BLaER1 (cell line): ENCODE measurements at regions not wholly inside any gene's neighbourhood (a gene's known extent, or its start where the extent isn't known, plus 50 kb on each side); places are given as distances from the start of the nearest gene placed in this dataset.
A peak's percentile ranks its signal among the peaks of the same experiment; 100 is the strongest.

Source experiments
- H3K27ac ChIP-seq: shearing (Covaris generic); formaldehyde crosslinking; 2 replicates; pipeline ENCODE4 v1.8.1; 2022
- H3K27me3 ChIP-seq: shearing (Covaris generic); formaldehyde crosslinking; 2 replicates; pipeline ENCODE4 v1.8.1; 2022
- H3K36me3 ChIP-seq: shearing (Covaris generic); formaldehyde crosslinking; 2 replicates; pipeline ENCODE4 v1.8.1; 2022
- H3K4me1 ChIP-seq: shearing (Covaris generic); formaldehyde crosslinking; 2 replicates; pipeline ENCODE4 v1.8.1; 2022
- H3K4me2 ChIP-seq: shearing (Covaris generic); formaldehyde crosslinking; 2 replicates; pipeline ENCODE4 v1.8.1; 2022
- H3K4me3 ChIP-seq: shearing (Covaris generic); formaldehyde crosslinking; 2 replicates; pipeline ENCODE4 v1.8.1; 2022
- H3K9ac ChIP-seq: shearing (Covaris generic); formaldehyde crosslinking; 2 replicates; pipeline ENCODE4 v1.8.1; 2022
- H3K9me3 ChIP-seq: shearing (Covaris generic); formaldehyde crosslinking; 2 replicates; pipeline ENCODE4 v1.8.1; 2022
- H4K20me1 ChIP-seq: shearing (Covaris generic); formaldehyde crosslinking; 2 replicates; pipeline ENCODE4 v1.8.1; 2022
- Cebpa-rat ChIP-seq: shearing (Covaris generic); IDR thresholded peaks from 2 replicates; pipeline ENCODE4 v1.8.1; 2022

DNA sequence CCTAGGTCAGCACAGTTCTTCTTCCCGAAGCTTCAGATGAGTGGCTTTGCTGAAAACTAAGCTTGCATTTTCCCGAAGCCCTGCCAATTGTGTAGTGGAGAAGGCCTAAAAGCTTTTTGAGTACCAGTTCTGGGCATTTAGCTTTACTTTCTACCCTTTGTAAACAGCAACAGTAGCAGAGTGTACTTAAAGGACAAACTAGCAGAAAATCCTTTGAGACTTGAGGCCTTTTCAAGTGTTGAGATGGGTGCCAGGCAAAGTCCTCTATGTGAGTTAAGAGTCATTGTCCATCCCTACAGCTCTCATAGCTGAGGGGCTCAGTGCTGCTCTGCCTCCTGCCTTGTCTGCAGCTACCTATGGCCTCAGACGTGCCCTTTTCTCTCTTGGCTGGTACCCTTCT is 368.2 kb downstream of the CCSER2 start:
- H4K20me1 ChIP-seq = no peaks in the 10 kb centered on the region
- H3K27ac ChIP-seq = no peak overlapping the region
- H3K4me2 ChIP-seq = no peak overlapping the region

GRCh38 chr10:84698989-84699388 is 370.6 kb downstream of the CCSER2 start:
- Histone ChIP-seq H3K4me1 (peaks cover 13% of the 10 kb centered on the region), H4K20me1 (no peaks in the 10 kb centered on the region), H3K27me3 (no peaks in the 10 kb centered on the region), H3K27ac (no peak overlapping the region), H3K36me3 (no peaks in the 10 kb centered on the region), H3K4me2 (no peak overlapping the region), H3K4me3 (no peak overlapping the region), H3K9me3 (peaks cover under 1% of the 10 kb centered on the region; the same call in 1 of the 2 replicates), H3K9ac (no peak overlapping the region)
- no peak for TF ChIP-seq Cebpa-rat

More for the DNA sequence above, 368.2 kb downstream of the CCSER2 start:
- peaks cover 22% of the 10 kb centered on the region for H3K9me3 ChIP-seq
- no peaks in the 10 kb centered on the region for H3K4me1 ChIP-seq
- TF ChIP-seq Cebpa-rat = no peak
- no peaks in the 10 kb centered on the region for H3K27me3 ChIP-seq
- no peak overlapping the region for H3K4me3 ChIP-seq
- H3K36me3 ChIP-seq = no peaks in the 10 kb centered on the region
- no peak overlapping the region for H3K9ac ChIP-seq

GRCh38 chr10:84700668-84701369 is 372.4 kb downstream of the CCSER2 start:
- Histone ChIP-seq H3K9me3 (no peaks in the 10 kb centered on the region), H3K4me3 (no peak overlapping the region), H4K20me1 (no peaks in the 10 kb centered on the region), H3K4me1 (peaks cover 31% of the 10 kb centered on the region), H3K4me2 (no peak overlapping the region), H3K9ac (no peak overlapping the region), H3K27me3 (no peaks in the 10 kb centered on the region), H3K36me3 (no peaks in the 10 kb centered on the region), H3K27ac (no peak overlapping the region)
- TF ChIP-seq Cebpa-rat = no peak

DNA sequence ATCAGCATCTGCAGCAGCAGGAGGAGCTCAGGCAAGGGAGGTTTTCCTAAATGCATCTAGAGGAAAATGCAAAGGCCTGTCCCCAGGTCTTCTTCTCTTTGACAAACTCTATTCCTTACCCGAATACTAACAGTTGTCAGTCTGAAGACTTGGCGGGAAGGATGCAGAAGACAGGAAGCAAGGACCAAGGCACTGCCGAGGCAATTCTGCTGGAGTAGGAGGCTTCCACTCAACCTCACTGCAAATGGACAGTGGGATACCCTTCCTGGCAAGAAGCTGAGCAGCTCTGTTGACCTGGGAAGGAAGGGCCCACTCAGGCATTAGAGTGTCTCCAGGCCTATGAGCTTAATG is 373.0 kb downstream of the CCSER2 start:
- Histone ChIP-seq H3K27me3 (no peaks in the 10 kb centered on the region), H4K20me1 (no peaks in the 10 kb centered on the region), H3K27ac (no peak overlapping the region), H3K9ac (no peak overlapping the region), H3K4me3 (no peak overlapping the region), H3K4me1 (peaks cover 32% of the 10 kb centered on the region), H3K4me2 (no peak overlapping the region), H3K36me3 (no peaks in the 10 kb centered on the region), H3K9me3 (no peaks in the 10 kb centered on the region)
- TF ChIP-seq Cebpa-rat = no peak

GRCh38 chr10:84704101-84704500 is 375.7 kb downstream of the CCSER2 start:
- no peak overlapping the region for H3K27ac ChIP-seq
- H3K9me3 ChIP-seq = no peaks in the 10 kb centered on the region
- H3K27me3 ChIP-seq = no peaks in the 10 kb centered on the region
- no peak overlapping the region for H3K4me3 ChIP-seq
- H3K9ac ChIP-seq = no peak overlapping the region
- peak overlapping the region; percentile 56 for H3K4me2 ChIP-seq
- H4K20me1 ChIP-seq = no peaks in the 10 kb centered on the region
- no peaks in the 10 kb centered on the region for H3K36me3 ChIP-seq
- no peak for TF ChIP-seq Cebpa-rat
- peaks cover 32% of the 10 kb centered on the region for H3K4me1 ChIP-seq

GRCh38 chr10:84706431-84706830 is 378.0 kb downstream of the CCSER2 start:
- no peak overlapping the region for H3K9ac ChIP-seq
- H4K20me1 ChIP-seq = no peaks in the 10 kb centered on the region
- H3K9me3 ChIP-seq = no peaks in the 10 kb centered on the region
- no peaks in the 10 kb centered on the region for H3K27me3 ChIP-seq
- no peak for TF ChIP-seq Cebpa-rat
- H3K4me1 ChIP-seq = peaks cover 32% of the 10 kb centered on the region
- no peaks in the 10 kb centered on the region for H3K36me3 ChIP-seq
- no peak overlapping the region for H3K4me2 ChIP-seq
- no peak overlapping the region for H3K4me3 ChIP-seq
- H3K27ac ChIP-seq = no peak overlapping the region

DNA sequence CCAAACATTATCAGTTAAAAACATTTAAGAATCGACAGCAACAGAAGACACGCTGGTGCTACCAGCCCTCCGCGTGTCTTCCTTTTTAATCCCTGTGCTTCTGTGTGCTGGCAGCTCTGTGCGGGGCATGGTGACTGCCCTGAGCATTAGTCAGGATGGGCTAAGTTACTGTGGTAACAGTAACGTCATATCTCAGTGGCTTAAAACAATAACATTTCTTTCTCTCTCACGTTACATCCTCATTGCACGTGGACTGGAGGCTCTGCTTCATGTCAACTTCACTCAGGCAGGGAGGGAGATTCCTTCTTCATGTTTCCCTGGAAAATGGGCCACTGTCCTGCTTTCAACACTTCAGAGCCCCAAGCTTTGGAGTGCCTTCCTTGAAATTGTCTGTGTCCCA is 378.5 kb downstream of the CCSER2 start:
- Histone ChIP-seq H3K9ac (no peak overlapping the region), H3K4me1 (peaks cover 32% of the 10 kb centered on the region), H3K36me3 (no peaks in the 10 kb centered on the region), H3K9me3 (no peaks in the 10 kb centered on the region), H3K27ac (no peak overlapping the region), H4K20me1 (no peaks in the 10 kb centered on the region), H3K4me2 (no peak overlapping the region), H3K27me3 (no peaks in the 10 kb centered on the region), H3K4me3 (no peak overlapping the region)
- TF ChIP-seq Cebpa-rat = no peak

DNA sequence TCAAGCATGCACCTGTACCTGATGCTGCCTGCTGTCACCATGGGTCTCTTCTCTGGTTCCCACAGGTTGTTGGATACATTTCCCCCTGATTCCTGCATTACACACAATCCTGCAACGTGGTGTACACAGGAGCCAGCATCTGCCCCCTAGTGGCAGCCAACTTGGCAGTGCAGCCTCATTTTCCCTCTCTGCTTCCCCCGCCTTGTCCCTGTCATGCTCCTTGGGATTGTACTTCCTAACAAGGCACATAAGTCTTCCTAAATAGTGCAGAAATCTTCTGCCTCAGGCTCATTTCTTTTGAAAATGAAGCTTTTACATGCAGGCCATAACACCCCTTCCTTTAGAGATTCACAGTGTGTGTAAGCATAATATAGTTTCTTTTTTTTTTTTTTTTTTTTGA is 387.5 kb downstream of the CCSER2 start:
- TF ChIP-seq Cebpa-rat = no peak
- no peak overlapping the region for H3K4me2 ChIP-seq
- no peaks in the 10 kb centered on the region for H3K27me3 ChIP-seq
- no peaks in the 10 kb centered on the region for H3K9me3 ChIP-seq
- H4K20me1 ChIP-seq = no peaks in the 10 kb centered on the region
- H3K9ac ChIP-seq = no peak overlapping the region
- no peaks in the 10 kb centered on the region for H3K4me1 ChIP-seq
- H3K36me3 ChIP-seq = no peaks in the 10 kb centered on the region
- H3K4me3 ChIP-seq = no peak overlapping the region
- no peak overlapping the region for H3K27ac ChIP-seq

GRCh38 chr10:84718877-84719616 is 390.7 kb downstream of the CCSER2 start:
- H3K4me2 ChIP-seq = no peak overlapping the region
- H4K20me1 ChIP-seq = no peaks in the 10 kb centered on the region
- no peak for TF ChIP-seq Cebpa-rat
- no peak overlapping the region for H3K4me3 ChIP-seq
- no peak overlapping the region for H3K27ac ChIP-seq
- H3K36me3 ChIP-seq = no peaks in the 10 kb centered on the region
- H3K4me1 ChIP-seq = no peaks in the 10 kb centered on the region
- H3K9me3 ChIP-seq = no peaks in the 10 kb centered on the region
- H3K27me3 ChIP-seq = no peaks in the 10 kb centered on the region
- H3K9ac ChIP-seq = no peak overlapping the region

GRCh38 chr10:84719687-84720086 is 391.3 kb downstream of the CCSER2 start:
- Histone ChIP-seq H3K9ac (no peak overlapping the region), H3K36me3 (no peaks in the 10 kb centered on the region), H4K20me1 (no peaks in the 10 kb centered on the region), H3K4me3 (no peak overlapping the region), H3K4me1 (no peaks in the 10 kb centered on the region), H3K27ac (no peak overlapping the region), H3K27me3 (no peaks in the 10 kb centered on the region), H3K9me3 (no peaks in the 10 kb centered on the region), H3K4me2 (no peak overlapping the region)
- TF ChIP-seq Cebpa-rat = no peak
